ENCODE measurements at regions not wholly inside any gene's neighbourhood (a gene's known extent, or its start where the extent isn't known, plus 50 kb on each side); places are given as distances from the start of the nearest gene placed in this dataset.
A peak's percentile ranks its signal among the peaks of the same experiment; 100 is the strongest.

- H3K4me3 ChIP-seq (ENCODE audit: low read length) = no peak overlapping the region
- no peak for DNase-seq (ENCODE audit: low read depth)
- no peak for TF ChIP-seq CTCF (conservative IDR thresholded peaks at IDR 0.05; ENCODE audit: low read depth, low read length)
These were observed 666.0 kb downstream of the DIAPH3 start for GRCh38 chr13:59497621-59498247.

- no peak overlapping the region for H3K4me3 ChIP-seq (ENCODE audit: low read length)
- DNase-seq (ENCODE audit: low read depth) = no peak
- TF ChIP-seq CTCF (conservative IDR thresholded peaks at IDR 0.05; ENCODE audit: low read depth, low read length) = no peak
These were observed 662.7 kb downstream of the DIAPH3 start for GRCh38 chr13:59501004-59501403.

GRCh38 chr13:59504407-59504806 is 659.3 kb downstream of the DIAPH3 start:
- no peak for DNase-seq (ENCODE audit: low read depth)
- no peak overlapping the region for H3K4me3 ChIP-seq (ENCODE audit: low read length)
- TF ChIP-seq CTCF (conservative IDR thresholded peaks at IDR 0.05; ENCODE audit: low read depth, low read length) = no peak

- no peak for TF ChIP-seq CTCF (conservative IDR thresholded peaks at IDR 0.05; ENCODE audit: low read depth, low read length)
- no peak overlapping the region for H3K4me3 ChIP-seq (ENCODE audit: low read length)
- no peak for DNase-seq (ENCODE audit: low read depth)
These were observed 653.3 kb downstream of the DIAPH3 start for GRCh38 chr13:59510386-59510785.

GRCh38 chr13:59513686-59514085 is 650.0 kb downstream of the DIAPH3 start:
- H3K4me3 ChIP-seq (ENCODE audit: low read length) = no peak overlapping the region
- DNase-seq (ENCODE audit: low read depth) = no peak
- no peak for TF ChIP-seq CTCF (conservative IDR thresholded peaks at IDR 0.05; ENCODE audit: low read depth, low read length)

- DNase-seq (ENCODE audit: low read depth) = no peak
- no peak overlapping the region for H3K4me3 ChIP-seq (ENCODE audit: low read length)
- TF ChIP-seq CTCF (conservative IDR thresholded peaks at IDR 0.05; ENCODE audit: low read depth, low read length) = no peak
These were observed 649.4 kb downstream of the DIAPH3 start for GRCh38 chr13:59514316-59514715.

- peak; percentile 30 for DNase-seq (ENCODE audit: low read depth)
- no peak for TF ChIP-seq CTCF (conservative IDR thresholded peaks at IDR 0.05; ENCODE audit: low read depth, low read length)
- H3K4me3 ChIP-seq (ENCODE audit: low read length) = no peak overlapping the region
These were observed 643.9 kb downstream of the DIAPH3 start for GRCh38 chr13:59519819-59520218.
